ENCODE measurements at regions not wholly inside any gene's neighbourhood (a gene's known extent, or its start where the extent isn't known, plus 50 kb on each side); places are given as distances from the start of the nearest gene placed in this dataset.
"Not testable (repeated sequence)": the region's sequence is repeated elsewhere in the genome, so short reads cannot be mapped to it uniquely, and the experiment has no call there.

- not testable (repeated sequence) for DNase-seq (ENCODE audit: extremely low read depth in 1 of 11, low read depth in 9 of 11, low spot score in 4 of 11)
These were observed 51.4 kb upstream of the GRID2 start for GRCh38 chr4:92252358-92252757.

- DNase-seq (ENCODE audit: extremely low read depth in 1 of 11, low read depth in 9 of 11, low spot score in 4 of 11) = no peak
These were observed 50.9 kb upstream of the GRID2 start for GRCh38 chr4:92252846-92253245.

- DNase-seq (ENCODE audit: extremely low read depth in 1 of 11, low read depth in 9 of 11, low spot score in 4 of 11) = no peak
These were observed 50.2 kb upstream of the GRID2 start for GRCh38 chr4:92253550-92253949.
